Skin of body (tissue), 1 donor: ENCODE measurements at regions not wholly inside any gene's neighbourhood (a gene's known extent, or its start where the extent isn't known, plus 50 kb on each side); places are given as distances from the start of the nearest gene placed in this dataset.
"Not testable (repeated sequence)": the region's sequence is repeated elsewhere in the genome, so short reads cannot be mapped to it uniquely, and the experiment has no call there.

Experiments
- DNase-seq: peaks from one replicate; lab custom pipeline; 2025; lab: John Stamatoyannopoulos, UW

GRCh38 chr1:60283690-60284089 lies 210.1 kb upstream of the C1orf87 start:
- DNase-seq = no peak

GRCh38 chr1:60281360-60281932 lies 207.9 kb upstream of the C1orf87 start:
- DNase-seq = peak; percentile 57

GRCh38 chr1:60280819-60281218 lies 207.2 kb upstream of the C1orf87 start:
- no peak for DNase-seq

GRCh38 chr1:60280256-60280655 lies 206.7 kb upstream of the C1orf87 start:
- DNase-seq = peak; percentile 48

GRCh38 chr1:60279798-60280197 lies 206.2 kb upstream of the C1orf87 start:
- no peak for DNase-seq

- DNase-seq = no peak
Observed at GRCh38 chr1:60277269-60277668, 203.7 kb upstream of the C1orf87 start.

- peak; percentile 35 for DNase-seq
Observed at GRCh38 chr1:60274422-60275290, 201.1 kb upstream of the C1orf87 start.

GRCh38 chr1:60273185-60273584 lies 199.6 kb upstream of the C1orf87 start:
- no peak for DNase-seq

GRCh38 chr1:60271041-60271440 lies 197.5 kb upstream of the C1orf87 start:
- DNase-seq = no peak

- DNase-seq = no peak
Observed at GRCh38 chr1:60268451-60268850, 194.9 kb upstream of the C1orf87 start.

- DNase-seq = no peak
Observed at GRCh38 chr1:60265560-60266535, 192.3 kb upstream of the C1orf87 start.

- DNase-seq = peak; percentile 70
Observed at GRCh38 chr1:60262701-60263100, 189.1 kb upstream of the C1orf87 start.

- peak; percentile 17 for DNase-seq
Observed at GRCh38 chr1:60257531-60257930, 184.0 kb upstream of the C1orf87 start.

GRCh38 chr1:60255565-60255964 lies 182.0 kb upstream of the C1orf87 start:
- DNase-seq = no peak

GRCh38 chr1:60251426-60251825 lies 177.9 kb upstream of the C1orf87 start:
- no peak for DNase-seq

GRCh38 chr1:60247467-60247866 lies 173.9 kb upstream of the C1orf87 start:
- not testable (repeated sequence) for DNase-seq

GRCh38 chr1:60245324-60245723 lies 171.8 kb upstream of the C1orf87 start:
- DNase-seq = peak; percentile 87

- no peak for DNase-seq
Observed at GRCh38 chr1:60244906-60245305, 171.3 kb upstream of the C1orf87 start.

- DNase-seq = no peak
Observed at GRCh38 chr1:60235275-60235674, 161.7 kb upstream of the C1orf87 start.

- DNase-seq = peak; percentile 37
Observed at GRCh38 chr1:60234776-60235175, 161.2 kb upstream of the C1orf87 start.

GRCh38 chr1:60229821-60230220 lies 156.3 kb upstream of the C1orf87 start:
- peak; percentile 26 for DNase-seq

GRCh38 chr1:60228041-60228491 lies 154.5 kb upstream of the C1orf87 start:
- peak; percentile 55 for DNase-seq
